Stimulated activated CD8-positive, alpha-beta memory T cell treated with anti-CD3 and anti-CD28 coated beads, Interleukin-15, amount 100 ng/mL, for 24 hours (primary cell): ENCODE measurements at regions not wholly inside any gene's neighbourhood (a gene's known extent, or its start where the extent isn't known, plus 50 kb on each side); places are given as distances from the start of the nearest gene placed in this dataset.

Source experiments
- DNase-seq: peaks from one replicate; pipeline ENCODE4 v3.0.0-alpha.2; 2020; ENCODE audit warnings: low read depth

- DNase-seq, result no peak
Measured at GRCh38 chr10:78685466-78686103, 383.2 kb upstream of the ZMIZ1 start.

- no peak for DNase-seq
Measured at GRCh38 chr10:78686444-78687060, 382.2 kb upstream of the ZMIZ1 start.

- DNase-seq, result no peak
Measured at GRCh38 chr10:78687626-78688025, 381.1 kb upstream of the ZMIZ1 start.

GRCh38 chr10:78688230-78688900 lies 380.4 kb upstream of the ZMIZ1 start:
- no peak for DNase-seq

- no peak for DNase-seq
Measured at GRCh38 chr10:78688901-78689583, 379.7 kb upstream of the ZMIZ1 start.

- no peak for DNase-seq
Measured at GRCh38 chr10:78689584-78689935, 379.2 kb upstream of the ZMIZ1 start.

GRCh38 chr10:78690354-78691111 lies 378.2 kb upstream of the ZMIZ1 start:
- DNase-seq, result no peak

GRCh38 chr10:78691301-78692030 lies 377.3 kb upstream of the ZMIZ1 start:
- DNase-seq, result no peak

GRCh38 chr10:78692071-78692470 lies 376.7 kb upstream of the ZMIZ1 start:
- no peak for DNase-seq

GRCh38 chr10:78695846-78696245 lies 372.9 kb upstream of the ZMIZ1 start:
- no peak for DNase-seq

- DNase-seq, result no peak
Measured at GRCh38 chr10:78696791-78697395, 371.9 kb upstream of the ZMIZ1 start.

- DNase-seq, result no peak
Measured at GRCh38 chr10:78699971-78700370, 368.8 kb upstream of the ZMIZ1 start.

- DNase-seq, result no peak
Measured at GRCh38 chr10:78700413-78700812, 368.4 kb upstream of the ZMIZ1 start.

- DNase-seq, result no peak
Measured at GRCh38 chr10:78700816-78701520, 367.8 kb upstream of the ZMIZ1 start.

GRCh38 chr10:78702186-78702585 lies 366.6 kb upstream of the ZMIZ1 start:
- no peak for DNase-seq

- DNase-seq, result no peak
Measured at GRCh38 chr10:78702876-78703275, 365.9 kb upstream of the ZMIZ1 start.

- no peak for DNase-seq
Measured at GRCh38 chr10:78703593-78703992, 365.2 kb upstream of the ZMIZ1 start.

GRCh38 chr10:78706256-78706655 lies 362.5 kb upstream of the ZMIZ1 start:
- no peak for DNase-seq

- DNase-seq, result no peak
Measured at GRCh38 chr10:78706726-78707540, 361.8 kb upstream of the ZMIZ1 start.

GRCh38 chr10:78707745-78708144 lies 361.0 kb upstream of the ZMIZ1 start:
- DNase-seq, result no peak
